ENCODE measurements at regions not wholly inside any gene's neighbourhood (a gene's known extent, or its start where the extent isn't known, plus 50 kb on each side); places are given as distances from the start of the nearest gene placed in this dataset.

DNA sequence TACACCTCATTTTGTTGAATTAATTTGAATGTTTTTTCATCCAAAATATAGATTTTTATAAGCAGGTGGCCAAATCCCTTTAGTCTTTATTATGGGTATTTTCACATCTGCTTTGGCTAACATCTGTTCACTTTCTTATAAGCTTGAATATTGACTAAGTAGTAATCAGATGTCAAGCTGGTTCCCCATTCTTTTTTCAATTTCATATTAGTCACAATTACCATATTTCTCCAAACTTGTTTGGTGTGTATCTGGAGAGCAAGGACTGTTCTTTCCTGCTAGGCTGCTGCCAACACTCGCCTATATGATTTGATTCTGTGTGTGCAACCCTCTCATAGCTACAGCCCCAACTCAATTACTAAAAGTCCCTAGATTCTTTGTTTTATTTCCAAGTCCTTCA is 608.5 kb downstream of the PSAT1 start:
- TF ChIP-seq, protein P1, sequence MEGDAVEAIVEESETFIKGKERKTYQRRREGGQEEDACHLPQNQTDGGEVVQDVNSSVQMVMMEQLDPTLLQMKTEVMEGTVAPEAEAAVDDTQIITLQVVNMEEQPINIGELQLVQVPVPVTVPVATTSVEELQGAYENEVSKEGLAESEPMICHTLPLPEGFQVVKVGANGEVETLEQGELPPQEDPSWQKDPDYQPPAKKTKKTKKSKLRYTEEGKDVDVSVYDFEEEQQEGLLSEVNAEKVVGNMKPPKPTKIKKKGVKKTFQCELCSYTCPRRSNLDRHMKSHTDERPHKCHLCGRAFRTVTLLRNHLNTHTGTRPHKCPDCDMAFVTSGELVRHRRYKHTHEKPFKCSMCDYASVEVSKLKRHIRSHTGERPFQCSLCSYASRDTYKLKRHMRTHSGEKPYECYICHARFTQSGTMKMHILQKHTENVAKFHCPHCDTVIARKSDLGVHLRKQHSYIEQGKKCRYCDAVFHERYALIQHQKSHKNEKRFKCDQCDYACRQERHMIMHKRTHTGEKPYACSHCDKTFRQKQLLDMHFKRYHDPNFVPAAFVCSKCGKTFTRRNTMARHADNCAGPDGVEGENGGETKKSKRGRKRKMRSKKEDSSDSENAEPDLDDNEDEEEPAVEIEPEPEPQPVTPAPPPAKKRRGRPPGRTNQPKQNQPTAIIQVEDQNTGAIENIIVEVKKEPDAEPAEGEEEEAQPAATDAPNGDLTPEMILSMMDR (conservative IDR thresholded peaks at IDR 0.05; ENCODE audit: low read depth, low read length): no peak
- no peak for TF ChIP-seq EZH2 (IDR thresholded peaks at IDR 0.05; ENCODE audit: borderline replicate concordance, low read depth, low read length, poor library complexity, severe bottlenecking)

Data from A673 (cell line).